GM12873 (cell line): ENCODE measurements at regions not wholly inside any gene's neighbourhood (a gene's known extent, or its start where the extent isn't known, plus 50 kb on each side); places are given as distances from the start of the nearest gene placed in this dataset.

Source experiments
- TF ChIP-seq, protein P1 (sequence below): IDR thresholded peaks from 2 replicates; pipeline ENCODE4 v1.5.1; 2012; ENCODE audit warnings: low read depth, mild to moderate bottlenecking, moderate library complexity, low read length, control low read depth; ENCODE audit not compliant: insufficient read depth; ENCODE audit errors: missing control alignments

DNA sequence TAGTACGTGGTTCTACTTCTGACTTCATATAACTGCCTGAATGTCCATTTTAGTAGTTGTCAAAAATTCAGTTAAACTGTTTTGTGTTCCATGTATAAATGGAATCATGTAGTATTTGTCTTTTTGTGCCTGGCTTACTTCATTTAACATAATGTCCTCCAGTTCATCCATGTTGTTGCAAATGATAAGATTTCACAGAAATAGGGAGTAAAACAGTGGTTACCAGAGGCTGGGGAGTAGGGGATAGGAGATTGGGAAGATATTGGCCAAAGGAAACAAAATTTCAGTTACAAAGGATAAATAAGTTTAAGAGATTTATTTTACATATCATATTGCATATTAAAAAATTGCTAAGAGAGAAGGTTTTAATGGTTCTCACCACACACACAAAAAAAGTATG lies 425.0 kb upstream of the MEF2C start:
- TF ChIP-seq, protein P1, sequence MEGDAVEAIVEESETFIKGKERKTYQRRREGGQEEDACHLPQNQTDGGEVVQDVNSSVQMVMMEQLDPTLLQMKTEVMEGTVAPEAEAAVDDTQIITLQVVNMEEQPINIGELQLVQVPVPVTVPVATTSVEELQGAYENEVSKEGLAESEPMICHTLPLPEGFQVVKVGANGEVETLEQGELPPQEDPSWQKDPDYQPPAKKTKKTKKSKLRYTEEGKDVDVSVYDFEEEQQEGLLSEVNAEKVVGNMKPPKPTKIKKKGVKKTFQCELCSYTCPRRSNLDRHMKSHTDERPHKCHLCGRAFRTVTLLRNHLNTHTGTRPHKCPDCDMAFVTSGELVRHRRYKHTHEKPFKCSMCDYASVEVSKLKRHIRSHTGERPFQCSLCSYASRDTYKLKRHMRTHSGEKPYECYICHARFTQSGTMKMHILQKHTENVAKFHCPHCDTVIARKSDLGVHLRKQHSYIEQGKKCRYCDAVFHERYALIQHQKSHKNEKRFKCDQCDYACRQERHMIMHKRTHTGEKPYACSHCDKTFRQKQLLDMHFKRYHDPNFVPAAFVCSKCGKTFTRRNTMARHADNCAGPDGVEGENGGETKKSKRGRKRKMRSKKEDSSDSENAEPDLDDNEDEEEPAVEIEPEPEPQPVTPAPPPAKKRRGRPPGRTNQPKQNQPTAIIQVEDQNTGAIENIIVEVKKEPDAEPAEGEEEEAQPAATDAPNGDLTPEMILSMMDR, result no peak

DNA sequence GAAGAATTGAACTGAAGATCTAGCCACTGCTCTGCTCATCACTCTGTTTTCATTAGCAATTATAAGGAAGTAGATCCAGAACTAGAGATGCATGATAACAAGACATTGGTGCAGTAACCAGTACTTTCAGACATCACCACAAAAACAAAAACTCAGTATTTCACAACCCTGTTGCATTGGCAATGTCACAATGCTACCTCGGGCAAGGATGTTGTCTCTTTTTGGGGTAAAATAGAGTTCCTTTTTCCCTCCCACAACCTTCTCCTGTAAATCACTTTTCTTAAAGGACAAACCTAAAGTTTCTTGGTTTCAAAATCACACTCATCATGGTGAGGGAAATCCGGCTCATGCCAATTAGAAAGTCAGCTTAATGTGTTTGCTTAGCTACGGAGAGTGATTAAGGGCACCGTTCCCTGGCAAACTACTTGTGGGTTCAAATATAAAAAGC lies 420.1 kb upstream of the MEF2C start:
- TF ChIP-seq, protein P1, result no peak

DNA sequence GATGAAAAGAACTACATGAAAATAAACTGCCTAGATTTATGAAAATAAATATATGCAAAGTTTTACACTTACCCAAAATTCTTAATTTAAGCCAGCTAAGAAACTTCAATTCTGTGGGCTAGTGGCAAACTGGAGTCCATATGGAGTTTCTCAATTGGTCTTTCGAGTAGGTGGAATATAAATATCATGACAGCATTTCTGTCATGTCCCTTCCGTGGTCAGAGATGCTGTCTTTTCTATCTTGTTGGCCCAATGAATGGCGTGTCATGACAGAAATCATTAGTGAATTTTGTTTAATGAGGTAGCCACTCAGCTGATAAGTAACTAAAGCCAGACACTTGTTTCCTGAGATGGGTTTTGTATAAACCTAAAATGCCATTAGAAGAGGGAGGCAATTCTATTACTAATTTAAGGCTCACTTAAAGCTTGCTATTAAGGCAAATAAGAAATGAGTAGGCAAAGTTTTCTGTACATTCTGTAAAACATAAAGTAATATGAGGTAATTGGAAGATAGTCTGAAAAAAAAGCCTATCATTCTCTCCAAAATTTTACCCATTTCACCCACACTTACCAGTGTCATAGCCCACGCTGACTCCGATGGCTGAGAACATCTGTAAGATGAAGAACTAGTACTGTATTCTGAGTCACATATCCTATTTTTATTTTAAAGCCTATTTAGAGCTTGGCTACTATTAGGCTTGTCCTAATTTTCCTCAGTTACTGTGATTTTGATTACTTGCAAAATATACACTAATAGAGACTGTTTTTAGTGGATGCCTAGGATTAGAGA lies 419.3 kb upstream of the MEF2C start:
- TF ChIP-seq, protein P1, result no peak

DNA sequence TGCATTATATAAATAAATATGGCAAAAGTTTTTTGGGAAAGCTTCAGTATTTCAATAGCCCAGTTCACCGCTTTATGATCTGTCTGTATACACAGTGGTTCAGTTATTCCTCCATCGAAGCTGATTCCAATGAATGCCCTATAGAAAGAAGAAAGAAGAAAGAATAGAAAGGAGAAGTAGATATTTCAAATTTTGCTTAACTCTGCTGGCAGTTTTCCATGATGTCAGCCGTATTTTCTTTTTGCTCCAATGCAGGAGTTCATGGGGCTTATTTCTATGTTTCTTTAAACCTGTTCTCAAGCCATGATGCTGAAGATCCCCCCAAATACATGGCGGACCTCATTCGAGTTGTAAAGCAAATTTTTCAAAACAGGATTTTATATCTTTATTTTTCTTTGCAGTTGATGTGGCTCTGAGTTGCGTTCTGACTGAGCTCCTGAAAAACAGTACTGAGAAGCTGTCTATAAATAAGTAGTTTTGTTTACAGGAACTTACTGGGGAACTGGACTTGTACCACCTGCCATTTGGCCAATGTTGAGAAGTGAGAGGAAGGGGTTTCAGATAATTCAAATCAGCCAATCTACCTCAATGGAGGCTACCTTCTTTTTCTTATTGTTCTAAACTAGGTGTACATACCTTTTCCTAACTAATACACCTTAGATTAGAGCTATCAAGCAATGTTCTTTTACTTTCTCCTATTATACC lies 418.5 kb upstream of the MEF2C start:
- TF ChIP-seq, protein P1, result no peak

DNA sequence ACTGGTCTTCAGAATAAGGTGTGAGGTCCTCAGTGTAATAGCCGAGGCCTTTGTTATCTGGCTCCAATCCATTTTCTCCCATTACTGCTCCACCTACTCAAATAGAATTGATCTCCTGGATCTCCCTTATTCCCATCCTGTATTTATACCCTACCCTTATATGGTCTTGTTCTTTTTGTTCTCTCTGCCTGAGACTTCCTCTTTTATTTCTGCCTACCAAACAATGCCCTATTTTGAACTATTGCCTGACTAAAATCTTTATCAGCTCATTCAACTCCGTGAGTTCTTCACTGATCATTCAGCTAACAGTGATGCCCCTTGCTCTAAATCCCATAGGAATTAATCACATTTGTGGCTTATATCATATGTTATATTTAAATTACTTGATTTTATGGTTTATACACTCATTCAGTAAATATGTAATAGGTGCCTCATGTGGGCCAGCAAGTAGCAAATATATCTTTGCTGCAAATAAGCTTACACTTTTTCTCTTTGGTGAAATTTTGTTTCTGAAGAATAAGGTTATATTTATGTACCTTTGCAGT lies 417.5 kb upstream of the MEF2C start:
- TF ChIP-seq, protein P1, result no peak

DNA sequence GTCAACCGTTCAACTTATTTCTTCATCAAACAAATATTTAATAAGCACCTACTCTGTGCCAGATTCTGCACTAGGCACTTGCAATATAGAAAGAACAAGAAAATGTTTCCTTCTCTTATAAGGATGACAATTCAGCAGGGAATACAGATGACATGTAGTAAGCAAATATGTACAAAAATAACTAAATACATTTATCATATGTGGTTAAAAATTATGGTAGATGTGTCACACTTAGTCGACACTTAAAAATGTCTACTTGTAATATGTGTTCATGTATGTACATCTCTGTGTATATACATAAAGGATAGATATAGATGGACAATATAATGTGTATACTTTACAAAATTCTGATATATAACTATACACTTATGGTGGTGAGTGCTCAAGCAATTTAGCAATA lies 417.0 kb upstream of the MEF2C start:
- TF ChIP-seq, protein P1, result no peak

DNA sequence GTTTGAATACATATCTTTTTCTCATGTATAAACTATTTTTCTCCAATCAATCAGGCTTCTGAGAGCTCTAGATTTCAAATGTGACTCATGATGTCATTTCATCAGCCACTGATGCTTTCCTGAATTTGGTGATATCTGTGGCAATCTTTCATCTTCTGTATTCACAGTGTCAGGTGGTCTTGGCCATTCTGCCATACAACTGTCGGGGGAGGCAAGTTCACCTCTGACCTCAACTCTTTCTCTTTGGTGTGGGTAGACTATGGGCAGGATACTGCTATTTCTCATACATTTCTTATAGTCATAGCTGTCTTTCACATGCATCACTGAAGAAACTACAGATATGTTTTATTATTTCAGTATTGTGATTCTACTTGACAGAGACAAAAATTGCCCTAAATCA lies 414.1 kb upstream of the MEF2C start:
- TF ChIP-seq, protein P1, result no peak
